Right ventricle myocardium superior (tissue), 1 donor: ENCODE measurements at regions not wholly inside any gene's neighbourhood (a gene's known extent, or its start where the extent isn't known, plus 50 kb on each side); places are given as distances from the start of the nearest gene placed in this dataset.
"Not testable (repeated sequence)": the region's sequence is repeated elsewhere in the genome, so short reads cannot be mapped to it uniquely, and the experiment has no call there.

ENCODE experiments used
- ATAC-seq: fragments of 200-7000 bp; cut with Tn5 transposase; one replicate; pipeline ENCODE4 v1.9.1; 2020; ENCODE audit warnings: mild to moderate bottlenecking; ENCODE audit not compliant: poor library complexity
- DNase-seq: peaks from one replicate; pipeline ENCODE4 v3.0.0-alpha.2; 2020
- intact Hi-C: fragments of 100-400 bp; cut with DNase I; formaldehyde crosslinking; loops from one replicate; pipeline ENCODE4 v1.11.2; 2022
- donor health status: DM: no; HTN: yes; CAD: no; lungs with severe emphysema.

DNA sequence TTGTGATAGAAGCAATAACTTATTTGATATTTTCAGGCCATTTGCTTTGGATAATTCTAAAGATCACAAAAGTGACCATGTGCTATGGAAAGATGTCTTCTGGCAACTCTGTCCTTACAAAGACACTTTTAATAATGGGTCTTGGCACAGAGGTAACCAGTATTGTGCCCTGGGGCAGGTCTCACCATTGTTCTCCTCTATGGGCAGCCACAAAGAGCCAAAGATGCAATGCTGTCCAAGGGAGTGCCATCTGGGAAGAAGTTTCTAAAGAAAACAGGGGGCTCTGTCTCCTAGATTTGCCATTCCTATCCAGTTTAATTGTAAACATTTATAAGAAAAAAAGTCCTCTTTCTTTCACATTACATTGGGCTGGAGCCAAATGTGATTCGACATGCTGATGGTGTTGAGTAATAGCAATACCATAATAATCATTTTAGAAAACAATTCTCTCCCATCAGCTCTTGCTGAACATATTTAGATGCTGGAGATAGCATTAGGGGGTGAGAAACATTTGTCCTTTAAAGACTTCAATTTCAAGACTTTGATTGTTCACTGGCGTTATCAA lies 179.9 kb downstream of the KIT start:
- DNase-seq: no peak
- no peak for ATAC-seq
- intact Hi-C loops: no loop called here

DNA sequence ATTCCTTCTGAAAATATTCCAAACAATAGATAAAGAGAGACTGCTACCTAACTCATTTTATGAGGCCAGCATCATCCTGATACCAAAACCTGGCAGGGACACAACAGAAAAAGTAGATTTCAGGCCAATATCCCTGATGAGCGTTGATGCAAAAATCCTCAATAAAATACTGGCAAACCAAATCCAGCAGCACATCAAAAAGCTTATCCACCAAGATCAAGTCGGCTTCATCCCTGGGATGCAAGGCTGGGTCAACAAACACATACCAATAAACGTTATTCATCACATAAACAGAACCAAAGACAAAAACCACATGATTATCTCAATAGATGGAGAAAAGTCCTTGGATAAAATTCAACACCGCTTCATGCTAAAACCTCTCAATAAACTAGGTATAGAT lies 170.6 kb downstream of the KIT start:
- intact Hi-C loops, DNase-seq, ATAC-seq: not testable (repeated sequence)

DNA sequence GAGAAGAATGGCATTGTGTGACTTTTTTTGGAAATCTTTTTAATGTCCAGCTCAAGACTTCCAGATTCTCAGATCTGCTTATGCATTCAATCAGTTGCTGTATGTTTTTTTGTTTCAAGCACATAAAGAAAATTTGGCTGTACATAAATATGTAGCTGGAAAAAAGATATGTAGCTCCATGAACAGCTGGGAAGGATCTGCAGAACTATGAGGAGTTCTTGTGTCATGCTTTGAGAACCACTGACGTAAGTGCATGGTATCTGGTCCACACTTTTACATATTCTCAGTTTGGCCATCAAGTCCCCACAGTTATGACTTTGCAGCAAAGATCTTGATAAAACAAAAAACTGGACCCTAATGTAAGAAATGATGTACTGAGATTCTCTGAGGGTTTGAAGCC lies 165.9 kb downstream of the KIT start:
- DNase-seq: no peak
- no peak for ATAC-seq
- intact Hi-C loops: no loop called here

- DNase-seq (no peak), ATAC-seq (no peak)
- intact Hi-C loops: no loop called here
Measured at GRCh38 chr4:54819034-54819433, 161.3 kb downstream of the KIT start.

- DNase-seq (no peak), ATAC-seq (no peak)
- intact Hi-C loops: no loop called here
Measured at GRCh38 chr4:54818481-54818880, 160.7 kb downstream of the KIT start.

DNA sequence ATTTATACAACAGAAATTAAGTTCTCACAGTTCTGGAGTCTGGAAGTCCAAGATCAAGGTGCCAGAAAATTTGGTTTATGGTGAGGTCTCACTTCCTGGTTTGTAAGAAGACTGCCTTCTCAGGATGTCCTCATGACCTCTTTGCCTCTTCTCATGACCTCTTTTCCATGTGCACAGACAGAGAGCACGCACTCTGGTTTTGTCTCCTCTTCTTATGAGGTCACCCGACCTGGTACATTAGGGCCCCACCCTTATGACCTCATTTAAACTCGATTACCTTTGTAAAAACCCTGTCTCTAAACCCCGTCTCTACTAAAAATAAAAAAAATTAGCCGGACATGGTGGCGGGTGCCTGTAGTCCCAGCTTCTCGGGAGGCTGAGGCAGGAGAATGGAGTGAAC lies 155.9 kb downstream of the KIT start:
- DNase-seq (no peak), ATAC-seq (no peak)
- intact Hi-C loops: no loop called here

- no peak for DNase-seq
- ATAC-seq: no peak
- intact Hi-C loops: no loop called here
Measured at GRCh38 chr4:54806351-54806750, 148.6 kb downstream of the KIT start.

DNA sequence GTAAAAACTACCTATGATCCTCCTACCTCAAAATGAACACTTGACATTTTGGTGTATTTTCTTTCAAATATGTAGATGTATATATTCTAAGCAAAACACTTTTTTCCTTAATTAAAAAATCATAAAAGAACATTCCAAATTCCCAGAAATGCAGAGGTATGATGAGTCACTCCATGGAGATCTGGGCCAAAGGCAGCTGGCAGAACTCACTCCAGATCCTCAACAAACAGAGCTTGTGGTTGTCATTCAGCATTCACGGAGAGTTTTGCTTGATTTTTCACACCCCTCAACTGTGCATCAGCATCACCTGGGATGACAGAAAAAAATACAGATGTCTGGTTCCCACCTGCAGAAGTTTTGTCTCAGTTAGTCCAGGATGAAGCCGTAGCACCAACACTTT lies 144.6 kb downstream of the KIT start:
- no peak for ATAC-seq
- intact Hi-C loops: no loop called here

DNA sequence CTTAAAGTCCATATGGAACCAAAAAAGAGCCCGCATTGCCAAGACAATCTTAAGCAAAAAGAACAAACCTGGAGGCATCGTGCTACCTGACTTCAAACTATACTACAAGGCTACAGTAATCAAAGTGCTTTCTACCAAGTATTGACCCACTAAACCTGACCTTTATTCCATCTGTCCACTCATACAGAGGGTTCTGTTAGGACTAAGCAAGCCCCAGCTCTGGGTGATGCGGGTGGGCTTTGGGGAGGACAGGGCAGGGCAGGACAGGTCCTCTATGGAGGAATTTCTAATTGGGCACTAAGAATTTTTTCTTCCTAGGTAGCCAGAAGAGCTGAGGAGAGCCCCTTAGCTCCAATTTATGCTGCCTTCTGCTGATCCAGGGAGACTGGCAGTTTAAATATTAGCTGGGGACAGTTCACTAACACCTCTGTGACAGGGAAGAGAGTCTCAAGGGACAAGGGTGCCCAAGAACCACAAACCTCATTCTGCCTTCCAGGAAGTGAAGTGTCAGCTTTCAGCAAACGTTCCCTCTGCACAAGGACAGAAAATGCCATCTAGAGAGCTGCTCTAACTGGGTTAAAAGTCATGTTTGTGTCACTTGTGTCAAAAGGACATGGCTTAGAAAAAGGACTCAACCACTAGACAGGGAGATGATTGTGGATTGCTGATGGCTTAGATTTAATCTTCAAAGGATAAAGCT lies 143.2 kb downstream of the KIT start:
- no peak for DNase-seq
- ATAC-seq: peak; percentile 93

More for the DNA sequence above, 144.6 kb downstream of the KIT start:
- no peak for DNase-seq

GRCh38 chr4:54794579-54794978 lies 136.8 kb downstream of the KIT start:
- ATAC-seq: no peak
- intact Hi-C loops: no loop called here

More for the DNA sequence above, 143.2 kb downstream of the KIT start:
- intact Hi-C loops: no loop called here

GRCh38 chr4:54793856-54794422 lies 136.2 kb downstream of the KIT start:
- no peak for DNase-seq
- intact Hi-C loops: no loop called here
- ATAC-seq: no peak

More at GRCh38 chr4:54794579-54794978, 136.8 kb downstream of the KIT start:
- no peak for DNase-seq
